ENCODE measurements at regions not wholly inside any gene's neighbourhood (a gene's known extent, or its start where the extent isn't known, plus 50 kb on each side); places are given as distances from the start of the nearest gene placed in this dataset.
"Not testable (repeated sequence)": the region's sequence is repeated elsewhere in the genome, so short reads cannot be mapped to it uniquely, and the experiment has no call there.

GRCh38 chr15:77944002-77944867 is 133.3 kb downstream of the TBC1D2B start:
- Histone ChIP-seq H3K4me3 (ENCODE audit: low read depth, low read length) (peak overlapping the region; percentile 36), H3K27me3 (ENCODE audit: control insufficient read depth, insufficient read depth, low read length) (no peaks in the 10 kb centered on the region), H3K36me3 (ENCODE audit: control insufficient read depth, insufficient read depth, low read length) (no peaks in the 10 kb centered on the region)
- FAIRE-seq (no peak), DNase-seq (ENCODE audit: low read depth) (peak; percentile 52)
- no peak for TF ChIP-seq CTCF (IDR thresholded peaks at IDR 0.05; ENCODE audit: insufficient read depth, low read length, severe bottlenecking)

DNA sequence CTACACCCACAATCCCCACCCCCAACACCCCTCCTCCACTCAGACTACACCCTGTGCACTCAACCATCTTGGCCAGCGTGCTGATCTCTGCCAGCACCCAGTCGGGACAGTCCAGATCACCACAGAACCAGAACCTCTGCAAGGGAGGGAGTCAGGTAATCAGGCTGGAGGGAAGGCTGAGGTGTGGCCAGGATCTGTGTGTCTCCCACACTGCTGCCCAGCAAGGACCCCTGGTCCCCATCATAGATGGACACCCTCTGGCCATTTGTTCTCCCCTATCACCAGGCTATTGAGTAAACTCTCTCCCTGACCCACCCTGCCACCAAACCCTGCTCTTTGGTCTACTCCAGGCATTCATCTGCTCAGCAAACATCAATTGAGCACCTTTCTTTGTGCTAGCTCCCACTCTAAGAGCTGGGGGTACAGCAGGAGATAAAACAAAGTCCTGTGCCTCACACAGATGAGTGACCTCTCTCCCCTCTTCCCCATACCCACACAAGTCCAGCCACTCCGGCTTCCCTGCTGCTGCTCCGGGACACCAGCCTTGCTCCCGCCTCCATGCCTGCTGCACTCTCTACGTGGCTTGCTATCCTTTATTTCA is 134.8 kb downstream of the TBC1D2B start:
- H3K27me3 ChIP-seq (ENCODE audit: control insufficient read depth, insufficient read depth, low read length) = no peaks in the 10 kb centered on the region
- H3K4me3 ChIP-seq (ENCODE audit: low read depth, low read length) = no peak overlapping the region
- FAIRE-seq = no peak
- no peak for TF ChIP-seq CTCF (IDR thresholded peaks at IDR 0.05; ENCODE audit: insufficient read depth, low read length, severe bottlenecking)
- no peaks in the 10 kb centered on the region for H3K36me3 ChIP-seq (ENCODE audit: control insufficient read depth, insufficient read depth, low read length)
- DNase-seq (ENCODE audit: low read depth) = no peak

DNA sequence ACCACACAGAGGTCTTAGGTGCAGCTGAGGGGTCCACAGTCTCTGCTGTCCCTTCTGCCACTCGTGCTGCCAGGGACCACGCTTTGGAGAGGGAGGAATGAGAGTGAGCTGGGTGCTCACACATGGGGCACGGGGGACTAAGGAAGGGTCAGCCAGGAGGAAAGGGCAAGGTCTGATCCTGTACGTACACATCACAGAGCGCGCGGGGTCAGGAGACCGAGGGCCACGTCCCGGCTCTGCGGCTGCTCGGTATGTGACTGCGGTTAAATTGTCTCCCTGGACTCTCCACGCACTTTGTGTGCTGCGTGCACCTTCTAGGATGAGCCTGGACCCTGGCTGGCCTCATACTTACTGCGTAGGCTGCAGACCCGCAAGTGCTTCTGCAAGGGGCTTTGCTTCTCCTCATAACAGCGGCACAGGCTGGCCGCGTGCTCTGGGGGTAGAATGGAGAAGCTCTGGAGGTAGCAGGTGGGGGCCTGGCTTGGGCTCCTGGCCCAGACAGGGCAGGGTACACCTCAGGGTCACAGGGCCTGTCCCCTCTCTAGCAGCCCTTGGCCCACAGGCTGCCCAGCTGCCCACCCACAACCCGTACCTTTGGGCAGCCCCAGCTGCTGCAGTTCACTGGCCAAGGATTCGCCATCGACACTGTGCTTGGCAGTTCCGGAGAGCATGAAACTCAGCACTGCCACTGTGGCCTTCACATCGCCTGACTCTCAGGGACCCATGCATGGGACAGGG is 136.3 kb downstream of the TBC1D2B start:
- H3K4me3 ChIP-seq (ENCODE audit: low read depth, low read length); FAIRE-seq; H3K36me3 ChIP-seq (ENCODE audit: control insufficient read depth, insufficient read depth, low read length); H3K27me3 ChIP-seq (ENCODE audit: control insufficient read depth, insufficient read depth, low read length); DNase-seq (ENCODE audit: low read depth): not testable (repeated sequence)

DNA sequence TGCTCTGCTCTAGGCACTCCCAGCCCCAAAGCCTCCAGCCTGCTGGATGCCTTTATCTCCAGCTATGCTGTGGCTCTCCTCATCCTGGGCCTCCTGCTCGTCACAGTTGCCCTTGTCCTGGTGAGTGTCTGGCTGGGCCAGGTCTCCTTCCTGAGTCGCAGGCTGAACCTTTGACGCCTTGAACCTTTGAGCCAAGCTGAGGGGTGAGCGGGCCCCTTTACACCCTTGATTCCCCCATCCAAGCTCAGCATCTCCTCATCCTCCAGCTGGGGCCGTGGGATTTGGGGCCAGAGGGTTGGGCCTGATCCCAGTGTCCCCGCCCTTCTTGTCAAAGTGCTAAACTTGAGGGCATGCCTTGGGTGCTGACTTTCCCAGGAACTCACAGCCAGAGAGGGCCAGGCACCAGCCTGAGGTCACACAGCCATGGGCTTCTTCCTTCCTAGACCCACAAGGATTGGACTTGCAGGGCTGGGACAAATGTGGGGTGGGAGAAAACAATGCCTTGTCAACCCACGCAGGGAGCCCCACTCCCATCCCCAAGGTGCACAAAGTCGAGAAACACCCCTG is 137.0 kb downstream of the TBC1D2B start:
- H3K36me3 ChIP-seq (ENCODE audit: control insufficient read depth, insufficient read depth, low read length) = no peaks in the 10 kb centered on the region
- no peak for DNase-seq (ENCODE audit: low read depth)
- no peaks in the 10 kb centered on the region for H3K27me3 ChIP-seq (ENCODE audit: control insufficient read depth, insufficient read depth, low read length)
- TF ChIP-seq CTCF (IDR thresholded peaks at IDR 0.05; ENCODE audit: insufficient read depth, low read length, severe bottlenecking) = no peak
- FAIRE-seq = no peak
- H3K4me3 ChIP-seq (ENCODE audit: low read depth, low read length) = no peak overlapping the region

- FAIRE-seq (no peak), DNase-seq (ENCODE audit: low read depth) (no peak)
- Histone ChIP-seq H3K36me3 (ENCODE audit: control insufficient read depth, insufficient read depth, low read length) (no peaks in the 10 kb centered on the region), H3K4me3 (ENCODE audit: low read depth, low read length) (no peak overlapping the region), H3K27me3 (ENCODE audit: control insufficient read depth, insufficient read depth, low read length) (no peaks in the 10 kb centered on the region)
- no peak for TF ChIP-seq CTCF (IDR thresholded peaks at IDR 0.05; ENCODE audit: insufficient read depth, low read length, severe bottlenecking)
These were observed 137.7 kb downstream of the TBC1D2B start for GRCh38 chr15:77939851-77940250.

DNA sequence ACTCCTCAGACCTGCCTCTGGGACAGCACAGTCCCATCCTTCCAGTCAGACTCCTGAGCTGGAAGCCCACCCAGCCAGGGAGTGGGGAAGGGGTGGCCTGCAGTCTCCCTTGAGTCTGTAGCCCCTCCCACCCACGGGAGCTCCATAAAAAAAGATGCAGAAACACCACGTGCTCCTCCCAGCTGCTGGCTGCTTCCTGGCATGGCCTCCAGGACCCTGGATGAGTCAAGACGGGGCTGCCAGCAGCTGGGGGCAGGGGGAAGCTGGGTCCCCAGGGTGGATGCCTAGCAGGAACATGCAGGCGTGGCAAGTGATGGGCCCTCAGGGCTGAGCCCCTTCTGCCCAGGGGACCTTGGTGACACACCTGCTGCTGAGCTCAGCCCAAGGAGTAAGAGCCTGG is 138.5 kb downstream of the TBC1D2B start:
- not testable (repeated sequence) for FAIRE-seq; H3K4me3 ChIP-seq (ENCODE audit: low read depth, low read length); H3K27me3 ChIP-seq (ENCODE audit: control insufficient read depth, insufficient read depth, low read length); H3K36me3 ChIP-seq (ENCODE audit: control insufficient read depth, insufficient read depth, low read length); DNase-seq (ENCODE audit: low read depth)

GRCh38 chr15:77938546-77938945 is 139.0 kb downstream of the TBC1D2B start:
- H3K4me3 ChIP-seq (ENCODE audit: low read depth, low read length); DNase-seq (ENCODE audit: low read depth); H3K36me3 ChIP-seq (ENCODE audit: control insufficient read depth, insufficient read depth, low read length); FAIRE-seq; H3K27me3 ChIP-seq (ENCODE audit: control insufficient read depth, insufficient read depth, low read length): not testable (repeated sequence)

GRCh38 chr15:77936567-77936966 is 140.9 kb downstream of the TBC1D2B start:
- not testable (repeated sequence) for DNase-seq (ENCODE audit: low read depth); H3K27me3 ChIP-seq (ENCODE audit: control insufficient read depth, insufficient read depth, low read length); H3K4me3 ChIP-seq (ENCODE audit: low read depth, low read length); FAIRE-seq; H3K36me3 ChIP-seq (ENCODE audit: control insufficient read depth, insufficient read depth, low read length)

- H3K4me3 ChIP-seq (ENCODE audit: low read depth, low read length); H3K36me3 ChIP-seq (ENCODE audit: control insufficient read depth, insufficient read depth, low read length); H3K27me3 ChIP-seq (ENCODE audit: control insufficient read depth, insufficient read depth, low read length); FAIRE-seq; DNase-seq (ENCODE audit: low read depth): not testable (repeated sequence)
These were observed 143.0 kb downstream of the TBC1D2B start for GRCh38 chr15:77934516-77934915.
